HG03565 (cell line): ENCODE measurements at regions not wholly inside any gene's neighbourhood (a gene's known extent, or its start where the extent isn't known, plus 50 kb on each side); places are given as distances from the start of the nearest gene placed in this dataset.
"Not testable (repeated sequence)": the region's sequence is repeated elsewhere in the genome, so short reads cannot be mapped to it uniquely, and the experiment has no call there.

Source experiments
- ATAC-seq: cut with Tn5 transposase; IDR thresholded peaks from one replicate; pipeline ENCODE4 v1.9.1; 2021; ENCODE audit warnings: mild to moderate bottlenecking, moderate library complexity; ENCODE audit not compliant: unreplicated experiment

GRCh38 chr2:8587920-8588830 is 93.7 kb upstream of the ID2 start:
- no peak for ATAC-seq

- ATAC-seq, result no peak
These were observed 93.0 kb upstream of the ID2 start for GRCh38 chr2:8588831-8589191.

GRCh38 chr2:8589721-8590120 is 92.1 kb upstream of the ID2 start:
- ATAC-seq, result no peak

GRCh38 chr2:8590938-8591337 is 90.9 kb upstream of the ID2 start:
- ATAC-seq, result no peak

- no peak for ATAC-seq
These were observed 89.1 kb upstream of the ID2 start for GRCh38 chr2:8592736-8593135.

- no peak for ATAC-seq
These were observed 88.6 kb upstream of the ID2 start for GRCh38 chr2:8593243-8593642.

- ATAC-seq, result no peak
These were observed 87.0 kb upstream of the ID2 start for GRCh38 chr2:8594731-8595427.

GRCh38 chr2:8595428-8595805 is 86.4 kb upstream of the ID2 start:
- no peak for ATAC-seq

GRCh38 chr2:8595811-8596600 is 85.8 kb upstream of the ID2 start:
- no peak for ATAC-seq

GRCh38 chr2:8597094-8597493 is 84.8 kb upstream of the ID2 start:
- ATAC-seq, result no peak

GRCh38 chr2:8597559-8598225 is 84.2 kb upstream of the ID2 start:
- ATAC-seq, result no peak

- ATAC-seq, result no peak
These were observed 83.3 kb upstream of the ID2 start for GRCh38 chr2:8598295-8599165.

GRCh38 chr2:8599421-8600242 is 82.2 kb upstream of the ID2 start:
- no peak for ATAC-seq

- ATAC-seq, result no peak
These were observed 81.4 kb upstream of the ID2 start for GRCh38 chr2:8600456-8600855.

GRCh38 chr2:8602809-8603208 is 79.0 kb upstream of the ID2 start:
- peak; percentile 40 for ATAC-seq

GRCh38 chr2:8603356-8603755 is 78.5 kb upstream of the ID2 start:
- ATAC-seq, result not testable (repeated sequence)

- ATAC-seq, result no peak
These were observed 77.6 kb upstream of the ID2 start for GRCh38 chr2:8604262-8604661.

- ATAC-seq, result no peak
These were observed 76.3 kb upstream of the ID2 start for GRCh38 chr2:8605351-8606065.

GRCh38 chr2:8606226-8606625 is 75.6 kb upstream of the ID2 start:
- ATAC-seq, result peak; percentile 86
